ENCODE measurements at regions not wholly inside any gene's neighbourhood (a gene's known extent, or its start where the extent isn't known, plus 50 kb on each side); places are given as distances from the start of the nearest gene placed in this dataset.

- Histone ChIP-seq H3K4me3 (no peak overlapping the region), H3K27me3 (no peaks in the 10 kb centered on the region), H3K4me1 (ENCODE audit: insufficient read depth) (peaks cover 3% of the 10 kb centered on the region), H3K27ac (no peak overlapping the region), H3K9me3 (no peaks in the 10 kb centered on the region), H3K36me3 (no peaks in the 10 kb centered on the region)
- no peak for DNase-seq
- WGBS, 3 donors: 43 to 53% (median 46%) methylated on average over 8 of the region's 8 CpGs
- TF ChIP-seq EP300 (IDR thresholded peaks at IDR 0.05) (no peak), POLR2A (IDR thresholded peaks at IDR 0.05) (no peak), CTCF (IDR thresholded peaks at IDR 0.05) (no peak)
- intact Hi-C loops (cut with DNase I): no loop called here
Observed at GRCh38 chr4:24001486-24002329, 111.9 kb upstream of the PPARGC1A start.

GRCh38 chr4:24000470-24000831 lies 110.6 kb upstream of the PPARGC1A start:
- H3K36me3 ChIP-seq: no peaks in the 10 kb centered on the region
- 58 to 66% (median 63%) methylated on average over 3 of the region's 3 CpGs for WGBS, 3 donors
- intact Hi-C loops (cut with DNase I): no loop called here
- H3K27ac ChIP-seq: no peak overlapping the region
- no peak for TF ChIP-seq POLR2A (IDR thresholded peaks at IDR 0.05)
- TF ChIP-seq EP300 (IDR thresholded peaks at IDR 0.05): no peak
- no peak for TF ChIP-seq CTCF (IDR thresholded peaks at IDR 0.05)
- H3K27me3 ChIP-seq: no peaks in the 10 kb centered on the region
- H3K4me3 ChIP-seq: no peak overlapping the region
- H3K9me3 ChIP-seq: no peaks in the 10 kb centered on the region
- H3K4me1 ChIP-seq (ENCODE audit: insufficient read depth): peaks cover 3% of the 10 kb centered on the region
- DNase-seq: no peak

- H3K4me1 ChIP-seq (ENCODE audit: insufficient read depth): peaks cover 3% of the 10 kb centered on the region
- intact Hi-C loops (cut with DNase I): no loop called here
- TF ChIP-seq CTCF (IDR thresholded peaks at IDR 0.05) (no peak), EP300 (IDR thresholded peaks at IDR 0.05) (no peak), POLR2A (IDR thresholded peaks at IDR 0.05) (no peak)
- no peaks in the 10 kb centered on the region for H3K36me3 ChIP-seq
- H3K27ac ChIP-seq: no peak overlapping the region
- DNase-seq: no peak
- H3K4me3 ChIP-seq: no peak overlapping the region
- no peaks in the 10 kb centered on the region for H3K9me3 ChIP-seq
- WGBS, 3 donors: 77 to 79% (median 78%) methylated on average over 17 of the region's 17 CpGs
- no peaks in the 10 kb centered on the region for H3K27me3 ChIP-seq
Observed at GRCh38 chr4:23999714-24000469, 110.0 kb upstream of the PPARGC1A start.

GRCh38 chr4:23993373-23993772 lies 103.5 kb upstream of the PPARGC1A start:
- Histone ChIP-seq H3K4me1 (ENCODE audit: insufficient read depth) (no peaks in the 10 kb centered on the region), H3K9me3 (no peaks in the 10 kb centered on the region), H3K36me3 (no peaks in the 10 kb centered on the region), H3K4me3 (no peak overlapping the region), H3K27me3 (no peaks in the 10 kb centered on the region), H3K27ac (no peak overlapping the region)
- intact Hi-C loops (cut with DNase I): no loop called here
- TF ChIP-seq POLR2A (IDR thresholded peaks at IDR 0.05) (no peak), CTCF (IDR thresholded peaks at IDR 0.05) (no peak), EP300 (IDR thresholded peaks at IDR 0.05) (no peak)
- no peak for DNase-seq
- WGBS, 3 donors: 75 to 93% (median 88%) methylated on average over 1 of the region's 1 CpG

Measured in ovary (tissue), 7 donors.